Esophagus muscularis mucosa (tissue), 4 donors: ENCODE measurements at regions not wholly inside any gene's neighbourhood (a gene's known extent, or its start where the extent isn't known, plus 50 kb on each side); places are given as distances from the start of the nearest gene placed in this dataset.

ENCODE experiments used
- CTCF ChIP-seq, 3 experiments: fragments of 200-600 bp in 2 of 3; fragments of 450-650 bp in 1 of 3; sonication (generic) in 2 of 3; IDR thresholded peaks; one replicate each; pipeline ENCODE4 v1.5.1; 2017 to 2019; ENCODE audit warnings: antibody characterized with exemption in 3 of 3, mild to moderate bottlenecking in 2 of 3, moderate library complexity in 1 of 3
- EP300 ChIP-seq: sonication (generic); formaldehyde crosslinking; IDR thresholded peaks from one replicate; pipeline ENCODE4 v1.6.1; 2017; ENCODE audit warnings: antibody characterized with exemption
- POLR2A ChIP-seq: fragments of 450-650 bp; IDR thresholded peaks from one replicate; pipeline ENCODE4 v1.6.1; 2017; ENCODE audit warnings: antibody characterized with exemption, moderate library complexity, mild to moderate bottlenecking, low read depth
- POLR2AphosphoS5 ChIP-seq, 2 donors: sonication (generic); formaldehyde crosslinking; IDR thresholded peaks; one replicate each; pipeline ENCODE4 v1.6.1; 2017; ENCODE audit warnings: antibody characterized with exemption in 2 of 2

GRCh38 chr3:117286488-117286887, 576.9 kb downstream of the TUSC7 start:
- TF ChIP-seq POLR2AphosphoS5 (IDR thresholded peaks at IDR 0.05): no peak
- no peak for TF ChIP-seq CTCF (IDR thresholded peaks at IDR 0.05)
- TF ChIP-seq EP300: no peak
- TF ChIP-seq POLR2A: no peak
